ENCODE measurements at regions not wholly inside any gene's neighbourhood (a gene's known extent, or its start where the extent isn't known, plus 50 kb on each side); places are given as distances from the start of the nearest gene placed in this dataset.
"Not testable (repeated sequence)": the region's sequence is repeated elsewhere in the genome, so short reads cannot be mapped to it uniquely, and the experiment has no call there.

- in situ Hi-C loops (cut with HindIII; ENCODE audit: low sequenced_read_pairs): no loop called here
These were observed 116.5 kb upstream of the NETO1 start for GRCh38 chr18:72984290-72984689.

- in situ Hi-C loops (cut with HindIII; ENCODE audit: low sequenced_read_pairs): no loop called here
These were observed 106.1 kb upstream of the NETO1 start for GRCh38 chr18:72973841-72974240.

- in situ Hi-C loops (cut with HindIII; ENCODE audit: low sequenced_read_pairs): no loop called here
These were observed 97.8 kb upstream of the NETO1 start for GRCh38 chr18:72965616-72966015.

GRCh38 chr18:72958195-72958594 lies 90.4 kb upstream of the NETO1 start:
- in situ Hi-C loops (cut with HindIII; ENCODE audit: low sequenced_read_pairs): not testable (repeated sequence)

DNA sequence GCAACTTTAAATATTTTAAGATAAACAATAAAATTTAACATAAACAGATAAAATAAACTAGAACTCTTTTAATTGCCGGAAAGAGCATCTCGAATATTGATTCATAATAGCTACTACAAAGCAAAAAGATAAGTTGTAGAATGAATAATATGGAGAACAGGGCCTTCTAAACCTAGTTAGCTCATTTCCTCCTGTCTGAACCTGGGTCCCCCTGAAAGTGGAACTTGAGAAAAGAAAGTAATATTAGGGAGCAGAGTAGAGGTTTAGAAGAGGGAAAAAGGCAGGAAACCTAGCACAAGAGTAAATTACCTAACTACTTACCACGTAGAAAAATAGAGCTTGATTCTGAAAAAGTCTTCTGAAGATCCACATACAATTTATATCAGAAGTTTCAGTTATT lies 80.7 kb upstream of the NETO1 start:
- in situ Hi-C loops (cut with HindIII; ENCODE audit: low sequenced_read_pairs): no loop called here

DNA sequence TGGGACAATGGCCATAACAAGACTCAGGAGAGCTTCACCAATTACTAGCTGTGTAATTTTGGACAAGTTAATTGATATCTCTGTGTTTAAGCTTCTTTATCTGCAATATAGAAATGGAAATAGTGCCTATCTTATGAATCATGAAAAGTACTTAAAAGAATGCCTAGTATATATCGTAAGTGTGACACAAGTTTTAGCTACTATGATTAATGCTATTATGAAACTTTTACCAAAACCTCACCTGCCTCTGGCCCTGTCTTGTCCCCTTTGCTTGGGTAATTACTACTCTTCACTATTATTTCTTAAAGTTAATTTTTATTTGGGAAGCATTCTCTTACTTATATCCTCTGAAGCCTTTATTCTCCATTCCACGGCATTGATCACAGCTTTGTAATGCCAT lies 75.0 kb upstream of the NETO1 start:
- in situ Hi-C loops (cut with HindIII; ENCODE audit: low sequenced_read_pairs): no loop called here

DNA sequence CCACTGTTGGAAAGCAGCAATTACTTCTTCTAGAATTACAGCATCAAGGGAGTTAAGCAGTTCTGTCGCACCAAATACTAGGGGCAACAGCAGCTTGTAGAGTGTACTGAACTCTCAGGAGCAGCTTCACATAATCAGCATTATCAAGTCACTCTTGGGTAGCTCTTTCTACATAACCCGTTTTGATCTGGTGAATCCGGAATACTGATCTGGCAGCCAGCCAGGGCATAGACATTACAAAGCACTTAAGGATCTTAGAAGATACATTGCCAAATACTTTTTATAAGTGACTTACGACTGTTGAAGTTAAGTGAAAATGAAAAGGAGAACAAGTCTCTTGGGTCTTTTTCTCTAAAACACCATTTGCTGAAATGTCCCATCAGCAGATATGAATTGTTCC lies 73.2 kb upstream of the NETO1 start:
- in situ Hi-C loops (cut with HindIII; ENCODE audit: low sequenced_read_pairs): no loop called here

DNA sequence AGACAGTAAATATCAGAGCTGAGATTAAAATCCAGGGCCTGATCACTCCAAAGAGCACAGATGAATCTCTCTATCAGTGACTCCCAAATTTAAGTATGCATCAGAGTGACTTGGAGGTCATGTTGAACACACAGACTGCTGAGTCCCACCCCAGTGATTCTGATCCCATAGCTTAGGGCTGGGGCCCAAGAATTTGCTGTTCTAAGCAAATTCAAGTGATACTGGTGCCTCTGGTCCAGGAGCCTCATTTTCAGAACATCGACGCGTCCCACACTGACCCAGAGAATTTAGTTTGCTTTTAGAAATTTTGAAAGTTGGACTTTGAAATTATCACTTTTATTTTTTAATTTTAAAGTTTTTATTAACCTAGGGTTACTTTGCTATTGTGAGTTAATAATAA lies 72.7 kb upstream of the NETO1 start:
- in situ Hi-C loops (cut with HindIII; ENCODE audit: low sequenced_read_pairs): no loop called here

DNA sequence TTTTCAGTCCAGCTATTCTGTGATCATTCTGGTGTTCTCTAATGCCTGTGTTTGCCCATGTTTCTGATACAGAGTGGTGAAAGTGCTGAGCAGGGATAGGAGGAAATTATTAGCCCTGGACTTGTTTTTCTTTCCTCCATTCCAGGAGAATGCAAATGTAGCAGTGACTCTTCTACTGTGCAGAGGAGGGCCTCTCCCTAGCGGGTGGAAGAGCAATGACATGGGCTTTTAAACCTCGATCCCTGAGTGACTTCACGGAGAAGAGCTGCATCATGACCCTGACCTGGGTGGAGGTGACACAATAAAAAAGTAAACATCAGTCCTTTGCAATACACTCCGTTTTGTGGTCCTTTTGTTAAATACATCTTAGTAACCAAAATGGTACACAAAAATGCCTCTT lies 68.0 kb upstream of the NETO1 start:
- in situ Hi-C loops (cut with HindIII; ENCODE audit: low sequenced_read_pairs): no loop called here

- in situ Hi-C loops (cut with HindIII; ENCODE audit: low sequenced_read_pairs): no loop called here
These were observed 55.1 kb upstream of the NETO1 start for GRCh38 chr18:72922895-72923294.
